Esophagus (tissue), 2 donors: ENCODE measurements at regions not wholly inside any gene's neighbourhood (a gene's known extent, or its start where the extent isn't known, plus 50 kb on each side); places are given as distances from the start of the nearest gene placed in this dataset.
A peak's percentile ranks its signal among the peaks of the same experiment; 100 is the strongest.

Experiments used
- H3K27ac ChIP-seq, 2 donors: one replicate each; pipeline ENCODE4 v1.5.1; 2013; ENCODE audit warnings: low read depth in 2 of 2, mild to moderate bottlenecking in 2 of 2, inconsistent platforms in 1 of 2, low read length in 1 of 2, moderate library complexity in 1 of 2
- H3K27me3 ChIP-seq, 2 donors: one replicate each; pipeline ENCODE4 v1.6.1; 2013; ENCODE audit warnings: low read length in 2 of 2, control low read depth in 1 of 2, mild to moderate bottlenecking in 1 of 2; ENCODE audit not compliant: insufficient read depth in 2 of 2, control insufficient read depth in 1 of 2
- H3K36me3 ChIP-seq, 2 donors: one replicate each; pipeline ENCODE4 v1.6.1; 2013; ENCODE audit warnings: low read length in 1 of 2; ENCODE audit not compliant: control insufficient read depth in 2 of 2, insufficient read depth in 2 of 2
- H3K4me1 ChIP-seq, 2 donors: one replicate each; pipeline ENCODE4 v1.6.1; 2013; ENCODE audit warnings: low read length in 1 of 2; ENCODE audit not compliant: control insufficient read depth in 2 of 2, insufficient read depth in 2 of 2
- H3K4me3 ChIP-seq, 2 donors: one replicate each; pipeline ENCODE4 v1.5.1; 2013; ENCODE audit warnings: low read length in 2 of 2, mild to moderate bottlenecking in 2 of 2, low read depth in 1 of 2, moderate library complexity in 1 of 2
- H3K9me3 ChIP-seq, 2 donors: one replicate each; pipeline ENCODE4 v1.6.1; 2013; ENCODE audit warnings: mild to moderate bottlenecking in 2 of 2, low read depth in 1 of 2, low read length in 1 of 2, moderate library complexity in 1 of 2; ENCODE audit not compliant: control insufficient read depth in 2 of 2, insufficient read depth in 1 of 2
- WGBS, 2 donors: extraction: QIAGEN DNeasy Blood & Tissue Kit; methylation state at CpG; one replicate each; pipeline ENCODE4 v1.1.7; 2013; 5-methylcytosine and 5-hydroxymethylcytosine counted together
- donor health status: healthy with polysubstance abuse.
- donor health status: Bipolar disorder and iron deficiency.

DNA sequence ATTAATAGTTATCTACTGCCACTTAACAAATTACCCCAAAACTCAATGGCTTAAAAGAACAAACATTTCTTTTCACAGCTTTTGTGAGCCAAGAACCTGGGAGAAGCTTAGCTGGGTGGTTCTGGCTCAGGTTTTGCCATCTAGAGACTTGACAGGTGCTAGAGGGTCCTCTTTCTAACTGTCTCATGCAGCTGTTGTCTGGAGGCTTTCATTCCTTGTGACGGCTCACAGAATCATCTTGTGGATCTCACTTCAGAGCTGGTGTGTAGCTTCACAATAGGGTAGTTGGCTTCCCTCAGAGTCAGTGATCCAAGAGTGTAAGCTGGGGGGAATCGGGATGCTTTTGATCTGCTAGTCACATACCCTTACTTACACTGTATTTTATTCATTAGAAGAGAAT, 81.2 kb upstream of the APC start:
- Histone ChIP-seq H3K4me3 (no peak overlapping the region), H3K9me3 (no peaks in the 10 kb centered on the region), H3K27ac (no peak overlapping the region), H3K27me3 (no peaks in the 10 kb centered on the region), H3K36me3 (no peaks in the 10 kb centered on the region), H3K4me1 (no peaks in the 10 kb centered on the region)
- 89 to 91% methylated on average over 2 of the region's 2 CpGs for WGBS, 2 donors

GRCh38 chr5:112657804-112658203, 79.9 kb upstream of the APC start:
- Histone ChIP-seq H3K36me3 (no peaks in the 10 kb centered on the region), H3K27me3 (no peaks in the 10 kb centered on the region), H3K4me3 (no peak overlapping the region), H3K9me3 (no peaks in the 10 kb centered on the region), H3K27ac (no peak overlapping the region), H3K4me1 (no peaks in the 10 kb centered on the region)
- 75 to 80% methylated on average over 3 of the region's 3 CpGs for WGBS, 2 donors

DNA sequence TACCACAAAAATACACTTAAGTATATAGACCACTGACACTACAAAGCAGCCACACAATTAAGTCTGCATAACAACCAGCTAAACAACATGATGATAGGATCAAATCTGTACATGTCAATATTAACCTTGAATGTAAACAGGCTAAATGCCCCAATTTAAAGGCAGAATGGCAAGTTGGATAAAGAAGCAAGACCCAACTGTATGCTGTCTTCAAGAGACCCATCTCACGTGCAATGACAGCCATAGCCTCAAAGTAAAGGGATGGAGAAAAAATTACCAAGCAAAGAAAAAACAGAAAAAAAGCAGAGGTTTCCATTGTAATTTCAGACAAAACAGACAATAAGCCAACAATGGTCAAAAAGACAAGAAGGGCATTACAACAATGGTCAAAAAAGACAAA, 77.3 kb upstream of the APC start:
- Histone ChIP-seq H3K4me1 (no peaks in the 10 kb centered on the region), H3K27ac (no peak overlapping the region), H3K4me3 (no peak overlapping the region), H3K36me3 (no peaks in the 10 kb centered on the region), H3K9me3 (no peaks in the 10 kb centered on the region), H3K27me3 (no peaks in the 10 kb centered on the region)
- 96 to 97% methylated on average over 1 of the region's 1 CpG for WGBS, 2 donors

- Histone ChIP-seq H3K9me3 (no peaks in the 10 kb centered on the region), H3K36me3 (no peaks in the 10 kb centered on the region), H3K27me3 (no peaks in the 10 kb centered on the region), H3K27ac (no peak overlapping the region), H3K4me1 (no peaks in the 10 kb centered on the region), H3K4me3 (no peak overlapping the region)
- WGBS, 2 donors = 83 to 90% methylated on average over 3 of the region's 3 CpGs
Observed at GRCh38 chr5:112663146-112663545, 74.5 kb upstream of the APC start.

DNA sequence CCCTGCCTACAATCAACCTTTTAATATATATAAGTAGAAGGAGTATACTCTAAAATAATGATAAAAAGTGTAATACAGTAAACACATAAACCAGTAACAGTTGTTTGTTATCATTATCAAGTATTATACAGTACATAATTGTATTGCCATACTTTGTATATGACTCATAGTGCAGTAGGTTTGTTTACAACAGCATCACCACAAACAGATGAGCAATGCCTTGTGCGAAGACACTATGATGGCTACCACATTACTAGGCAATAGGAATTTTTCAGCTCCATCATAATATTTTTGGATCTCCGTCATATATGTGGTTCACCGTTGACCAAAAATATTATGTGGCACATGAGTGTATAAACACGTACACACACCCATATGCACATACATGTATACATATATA, 69.7 kb upstream of the APC start:
- H3K27ac ChIP-seq = no peak overlapping the region
- H3K4me1 ChIP-seq = no peaks in the 10 kb centered on the region
- H3K27me3 ChIP-seq = no peaks in the 10 kb centered on the region
- H3K36me3 ChIP-seq = no peaks in the 10 kb centered on the region
- H3K9me3 ChIP-seq = no peaks in the 10 kb centered on the region
- H3K4me3 ChIP-seq = no peak overlapping the region
- 93 to 94% methylated on average over 4 of the region's 4 CpGs for WGBS, 2 donors

DNA sequence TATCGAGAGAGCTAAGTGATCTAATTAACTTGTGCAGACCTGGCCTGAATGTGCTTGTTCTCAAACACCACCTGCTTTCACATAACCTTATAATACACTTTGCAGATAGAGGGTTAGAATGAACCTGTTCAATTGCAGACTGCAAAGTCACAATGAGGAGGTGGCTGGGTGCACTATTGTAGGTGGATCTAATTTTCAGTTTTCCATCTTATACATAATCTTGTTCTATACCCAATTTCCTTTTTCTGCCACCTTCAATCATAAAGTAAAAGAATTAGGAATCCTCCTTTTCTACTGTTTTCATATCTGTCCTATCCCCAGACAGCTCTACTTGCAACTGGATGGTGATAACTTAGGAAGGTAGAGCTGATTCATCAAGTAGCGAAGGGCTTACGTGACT, 68.8 kb upstream of the APC start:
- WGBS, 2 donors = 92 to 97% methylated on average over 3 of the region's 3 CpGs
- no peaks in the 10 kb centered on the region for H3K4me1 ChIP-seq
- H3K27ac ChIP-seq = no peak overlapping the region
- no peak overlapping the region for H3K4me3 ChIP-seq
- H3K27me3 ChIP-seq = no peaks in the 10 kb centered on the region
- no peaks in the 10 kb centered on the region for H3K9me3 ChIP-seq
- H3K36me3 ChIP-seq = no peaks in the 10 kb centered on the region

- Histone ChIP-seq H3K4me1 (no peaks in the 10 kb centered on the region), H3K9me3 (no peaks in the 10 kb centered on the region), H3K27ac (no peak overlapping the region), H3K27me3 (no peaks in the 10 kb centered on the region), H3K36me3 (no peaks in the 10 kb centered on the region), H3K4me3 (no peak overlapping the region)
- WGBS, 2 donors = 79 to 83% methylated on average over 5 of the region's 5 CpGs
Observed at GRCh38 chr5:112669328-112669963, 68.2 kb upstream of the APC start.

DNA sequence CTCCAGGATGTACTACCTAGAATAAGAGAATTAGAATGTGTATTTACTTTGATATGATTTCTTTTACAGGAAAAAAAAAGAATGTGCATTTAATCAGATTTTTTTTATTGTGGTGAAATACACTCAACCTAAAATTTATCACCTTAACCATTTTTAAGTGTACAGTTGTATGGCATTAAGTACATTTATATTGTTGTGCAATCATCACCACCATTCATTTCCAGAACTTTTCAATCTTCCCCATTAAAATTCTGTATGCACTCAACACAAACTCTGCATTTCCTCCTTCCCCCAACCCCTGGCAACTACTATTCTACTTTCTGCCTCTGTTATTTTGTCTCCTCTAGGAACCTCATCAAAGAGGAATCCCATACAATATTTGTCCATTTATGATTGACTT, 66.0 kb upstream of the APC start:
- Histone ChIP-seq H3K9me3 (no peaks in the 10 kb centered on the region), H3K27me3 (no peaks in the 10 kb centered on the region), H3K36me3 (no peaks in the 10 kb centered on the region), H3K27ac (no peak overlapping the region), H3K4me3 (no peak overlapping the region), H3K4me1 (no peaks in the 10 kb centered on the region)

- H3K4me3 ChIP-seq = no peak overlapping the region
- H3K27ac ChIP-seq = no peak overlapping the region
- no peaks in the 10 kb centered on the region for H3K9me3 ChIP-seq
- WGBS, 2 donors = 27 to 38% methylated on average over 1 of the region's 1 CpG
- H3K36me3 ChIP-seq = no peaks in the 10 kb centered on the region
- H3K27me3 ChIP-seq = no peaks in the 10 kb centered on the region
- H3K4me1 ChIP-seq = no peaks in the 10 kb centered on the region
Observed at GRCh38 chr5:112681481-112681908, 56.2 kb upstream of the APC start.

DNA sequence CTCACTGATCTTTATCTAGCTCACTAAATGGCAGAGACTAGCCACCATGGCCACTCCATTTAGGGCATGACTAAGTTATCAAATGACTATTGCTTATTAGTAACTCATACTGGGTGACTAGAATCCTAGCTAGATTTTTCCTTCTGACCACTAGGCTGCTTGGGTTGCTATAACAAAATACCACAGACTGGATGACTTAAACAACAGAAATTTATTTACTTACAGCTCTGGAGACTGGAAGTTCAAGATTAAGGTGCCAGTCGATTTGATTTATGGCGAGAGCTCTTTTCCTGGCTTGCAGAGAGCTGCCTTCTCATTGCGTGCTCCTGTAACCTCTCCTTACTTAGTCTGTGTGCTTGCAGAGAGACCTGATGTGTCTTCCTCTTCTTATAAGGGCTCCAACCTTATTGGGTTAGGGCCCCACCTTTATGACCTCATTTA, 55.0 kb upstream of the APC start:
- Histone ChIP-seq H3K27ac (peak overlapping the region in 1 of 2 donors; percentile 15), H3K4me3 (no peak overlapping the region), H3K9me3 (no peaks in the 10 kb centered on the region), H3K4me1 (no peaks in the 10 kb centered on the region), H3K27me3 (no peaks in the 10 kb centered on the region), H3K36me3 (no peaks in the 10 kb centered on the region)
- 90 to 91% methylated on average over 3 of the region's 3 CpGs for WGBS, 2 donors
